GM10266 (cell line): ENCODE measurements at regions not wholly inside any gene's neighbourhood (a gene's known extent, or its start where the extent isn't known, plus 50 kb on each side); places are given as distances from the start of the nearest gene placed in this dataset.

Experiments
- DNase-seq: peaks from one replicate; pipeline ENCODE4 v3.0.0; 2012; ENCODE audit errors: extremely low spot score
- TF ChIP-seq, protein P1 (sequence below): IDR thresholded peaks from 2 replicates; pipeline ENCODE4 v1.5.1; 2012; ENCODE audit warnings: mild to moderate bottlenecking, low read depth; ENCODE audit not compliant: control insufficient read depth, insufficient read depth; ENCODE audit errors: missing control alignments

DNA sequence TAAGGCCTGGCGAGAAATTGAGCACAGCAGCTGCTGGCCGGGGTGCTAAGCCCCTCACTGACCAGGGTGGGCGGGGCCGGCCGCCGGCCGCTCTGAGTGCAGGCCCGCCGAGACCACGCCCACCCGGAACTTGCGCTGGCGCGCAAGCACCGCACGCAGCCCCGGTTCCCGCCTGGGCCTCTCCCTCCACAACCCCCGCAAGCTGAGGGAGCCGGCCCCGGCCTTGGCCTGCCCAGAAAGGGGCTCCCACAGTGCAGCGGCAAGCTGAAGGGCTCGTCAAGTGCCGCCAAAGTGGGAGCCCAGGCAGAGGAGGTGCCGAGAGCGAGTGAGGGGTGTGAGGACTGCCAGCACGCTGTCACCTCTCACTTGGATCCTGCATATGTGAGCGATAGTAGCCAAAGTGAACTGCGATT, 251.2 kb downstream of the GJA1 start:
- TF ChIP-seq, protein P1, sequence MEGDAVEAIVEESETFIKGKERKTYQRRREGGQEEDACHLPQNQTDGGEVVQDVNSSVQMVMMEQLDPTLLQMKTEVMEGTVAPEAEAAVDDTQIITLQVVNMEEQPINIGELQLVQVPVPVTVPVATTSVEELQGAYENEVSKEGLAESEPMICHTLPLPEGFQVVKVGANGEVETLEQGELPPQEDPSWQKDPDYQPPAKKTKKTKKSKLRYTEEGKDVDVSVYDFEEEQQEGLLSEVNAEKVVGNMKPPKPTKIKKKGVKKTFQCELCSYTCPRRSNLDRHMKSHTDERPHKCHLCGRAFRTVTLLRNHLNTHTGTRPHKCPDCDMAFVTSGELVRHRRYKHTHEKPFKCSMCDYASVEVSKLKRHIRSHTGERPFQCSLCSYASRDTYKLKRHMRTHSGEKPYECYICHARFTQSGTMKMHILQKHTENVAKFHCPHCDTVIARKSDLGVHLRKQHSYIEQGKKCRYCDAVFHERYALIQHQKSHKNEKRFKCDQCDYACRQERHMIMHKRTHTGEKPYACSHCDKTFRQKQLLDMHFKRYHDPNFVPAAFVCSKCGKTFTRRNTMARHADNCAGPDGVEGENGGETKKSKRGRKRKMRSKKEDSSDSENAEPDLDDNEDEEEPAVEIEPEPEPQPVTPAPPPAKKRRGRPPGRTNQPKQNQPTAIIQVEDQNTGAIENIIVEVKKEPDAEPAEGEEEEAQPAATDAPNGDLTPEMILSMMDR, result no peak
- DNase-seq, result no peak

DNA sequence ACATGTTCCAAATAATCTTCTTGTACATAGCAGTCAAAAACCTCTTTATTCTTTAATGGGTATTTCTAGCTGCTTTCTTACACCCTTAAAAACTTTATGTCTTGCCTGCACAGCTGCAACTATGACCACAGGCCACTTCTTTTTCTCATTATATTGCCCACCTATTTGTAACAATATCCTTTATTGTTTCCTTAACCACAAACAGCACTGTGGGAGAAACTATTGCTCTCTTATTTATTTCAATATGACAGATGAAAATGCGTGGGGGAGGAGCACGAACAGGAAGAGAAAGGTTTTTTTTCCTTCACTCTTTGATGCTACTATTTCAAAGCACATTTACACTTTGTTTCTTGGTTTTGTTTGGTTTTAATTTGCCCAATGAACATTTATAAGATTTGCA, 253.5 kb downstream of the GJA1 start:
- no peak for DNase-seq
- TF ChIP-seq, protein P1, result no peak

DNA sequence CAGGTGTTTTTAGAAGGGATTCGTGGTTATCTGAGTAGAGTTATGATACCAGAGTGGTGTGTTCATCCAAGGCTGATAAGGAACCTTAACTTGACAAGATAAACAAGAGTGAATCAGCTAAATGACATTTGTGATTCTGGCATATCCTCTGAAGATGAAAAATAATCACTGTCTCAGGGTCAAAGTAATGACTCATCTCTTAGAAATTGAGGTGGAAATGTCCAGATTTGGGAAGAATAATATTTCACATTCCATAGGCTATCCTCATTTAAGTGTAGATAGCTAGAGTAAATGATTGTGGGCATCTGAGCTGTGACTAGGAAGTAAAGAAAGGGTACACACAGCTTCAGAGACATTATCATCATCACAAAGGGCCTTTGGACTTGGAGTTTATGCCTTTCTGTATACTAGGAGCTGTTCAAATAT, 255.7 kb downstream of the GJA1 start:
- DNase-seq, result no peak
- TF ChIP-seq, protein P1, result no peak

DNA sequence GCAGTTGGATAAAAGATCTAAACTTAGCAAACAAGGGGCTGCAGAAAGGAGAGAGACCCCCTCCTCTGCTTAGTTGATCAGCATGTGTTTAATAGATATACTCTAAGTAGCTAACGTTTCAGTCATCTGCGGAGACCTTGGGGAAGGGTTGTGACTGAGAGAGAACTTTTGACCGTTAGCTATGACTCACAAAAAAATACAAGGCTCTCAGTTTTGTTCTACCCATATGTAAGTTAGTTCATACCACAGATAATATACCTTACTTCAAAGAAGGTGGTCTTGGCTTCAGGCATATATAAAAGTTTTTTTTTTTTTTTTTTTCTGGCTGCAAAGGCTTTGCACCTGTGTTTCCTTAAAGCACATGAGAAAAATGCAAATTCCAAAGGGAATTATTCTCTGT, 258.9 kb downstream of the GJA1 start:
- DNase-seq, result no peak
- TF ChIP-seq, protein P1, result no peak

DNA sequence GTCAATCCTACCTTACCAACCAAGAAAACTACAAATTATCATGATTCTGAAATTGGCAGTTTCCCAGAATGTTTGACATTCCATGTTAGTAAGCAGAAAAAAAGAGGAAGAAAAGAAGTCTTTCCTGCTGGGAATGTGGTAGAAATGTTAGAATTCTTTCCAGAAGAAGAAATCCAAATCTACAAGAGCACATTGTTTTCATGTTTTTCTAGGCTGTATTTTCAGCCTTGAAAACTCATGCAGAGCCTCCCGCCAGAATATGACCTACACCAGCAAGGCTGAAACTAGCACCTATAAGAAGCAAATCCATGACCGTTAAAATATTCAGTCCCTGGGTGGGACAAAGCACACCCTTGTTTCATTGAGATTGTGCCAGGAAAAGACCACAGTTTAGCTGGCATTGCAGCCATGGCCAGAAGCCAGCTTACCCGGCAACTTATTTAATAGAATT, 259.4 kb downstream of the GJA1 start:
- TF ChIP-seq, protein P1, result no peak

DNA sequence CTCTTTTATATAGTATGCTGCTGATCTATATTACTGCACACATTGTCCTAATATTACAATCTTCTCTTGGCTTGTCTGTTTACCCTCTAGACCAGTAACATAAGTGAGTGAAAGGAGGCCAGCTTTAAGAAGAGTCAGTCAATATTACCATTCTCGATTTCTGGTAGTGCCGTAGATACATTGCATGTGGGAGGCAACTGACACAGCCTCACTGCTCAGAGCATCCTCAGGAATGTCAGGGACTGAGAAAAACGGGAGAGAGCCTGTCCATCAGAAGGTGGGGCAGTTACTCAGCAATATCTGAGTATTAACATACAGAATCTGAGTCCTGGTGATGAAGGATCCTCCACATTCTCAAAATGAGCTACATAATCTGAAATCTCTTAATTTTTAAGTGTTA, 259.9 kb downstream of the GJA1 start:
- no peak for DNase-seq
- TF ChIP-seq, protein P1, result no peak

More for the DNA sequence above, 259.4 kb downstream of the GJA1 start:
- no peak for DNase-seq

DNA sequence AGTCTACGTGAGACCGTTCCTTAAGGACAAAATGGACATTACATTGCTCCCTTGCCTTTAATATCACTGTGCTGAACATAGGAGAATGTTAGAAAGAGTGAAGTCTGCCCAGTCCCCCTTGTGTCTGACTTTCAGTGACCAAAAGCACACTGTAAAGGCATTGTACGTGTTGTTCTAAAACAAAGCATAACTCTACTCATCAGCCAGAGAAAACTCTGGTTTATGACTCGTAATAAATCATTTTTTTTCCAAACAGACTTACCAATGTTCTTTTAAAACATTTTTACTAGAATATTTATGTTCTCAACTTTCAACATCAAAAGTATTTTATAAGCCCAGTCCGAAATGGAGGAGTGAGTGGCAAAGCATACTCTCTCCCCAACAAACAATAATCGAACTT, 262.5 kb downstream of the GJA1 start:
- TF ChIP-seq, protein P1, result no peak
- no peak for DNase-seq
